Panc1 (cell line): ENCODE measurements at regions not wholly inside any gene's neighbourhood (a gene's known extent, or its start where the extent isn't known, plus 50 kb on each side); places are given as distances from the start of the nearest gene placed in this dataset.

ENCODE experiments used
- CTCF ChIP-seq: fragments of 450-650 bp; IDR thresholded peaks from 2 replicates; pipeline ENCODE4 v1.5.1; 2017; ENCODE audit warnings: mild to moderate bottlenecking
- SIN3A ChIP-seq: IDR thresholded peaks from 2 replicates; pipeline ENCODE4 v1.6.1; 2012; ENCODE audit warnings: low read depth, mild to moderate bottlenecking, low read length, moderate library complexity, borderline replicate concordance; ENCODE audit not compliant: insufficient read depth
- TCF7L2 ChIP-seq: IDR thresholded peaks from 2 replicates; pipeline ENCODE4 v1.6.1; 2011; ENCODE audit warnings: mild to moderate bottlenecking, low read depth, low read length, inconsistent platforms

GRCh38 chr21:16081304-16081703, 351.5 kb downstream of the USP25 start:
- no peak for TF ChIP-seq CTCF
- no peak for TF ChIP-seq TCF7L2
- no peak for TF ChIP-seq SIN3A
